IMR-90 (cell line): ENCODE measurements at regions not wholly inside any gene's neighbourhood (a gene's known extent, or its start where the extent isn't known, plus 50 kb on each side); places are given as distances from the start of the nearest gene placed in this dataset.

Experiments used
- ATAC-seq: fragments of 200-7000 bp; cut with Tn5 transposase; 2 replicates; pipeline ENCODE4 v1.9.1; 2020; ENCODE audit warnings: low read depth, mild to moderate bottlenecking, moderate library complexity
- BruUV-seq: library from RNA; stranded (reverse); fragments of 400-500 nt; replicated peaks from 2 replicates; lab custom pipeline; 2021; lab: Mats Ljungman, UMichigan
- CTCF ChIA-PET: fragments of 300-600 bp; formaldehyde crosslinking; extraction: SDS; loops from one replicate; lab custom pipeline; 2021; ENCODE audit warnings: antibody characterized with exemption; lab: Yijun Ruan, JAX
- POLR2A ChIA-PET: fragments of 300-600 bp; sonication (Branson Sonifier 250); formaldehyde crosslinking; loops from one replicate; lab custom pipeline; 2022; ENCODE audit warnings: antibody characterized with exemption; ENCODE audit not compliant: unreplicated experiment; lab: Charles Lee
- DNase-seq: peaks from one replicate; pipeline ENCODE4 v3.0.0; 2013
- H2AFZ ChIP-seq: replicated peaks from 2 replicates; pipeline ENCODE3; 2013; ENCODE audit warnings: low read length, mild to moderate bottlenecking; ENCODE audit not compliant: poor library complexity
- H2AK5ac ChIP-seq: 2 replicates; pipeline ENCODE4 v1.6.1; 2013; ENCODE audit warnings: low read depth, low read length, inconsistent platforms
- H2AK9ac ChIP-seq: replicated peaks from 2 replicates; pipeline ENCODE3; 2013; ENCODE audit warnings: mild to moderate bottlenecking, low read depth, low read length, moderate library complexity; ENCODE audit not compliant: poor library complexity
- H2BK120ac ChIP-seq: 2 replicates; pipeline ENCODE4 v1.6.1; 2013; ENCODE audit warnings: low read depth, low read length, inconsistent platforms
- H2BK15ac ChIP-seq: 3 replicates; pipeline ENCODE4 v1.6.1; 2013; ENCODE audit warnings: low read depth, low read length, inconsistent platforms
- H2BK20ac ChIP-seq: 2 replicates; pipeline ENCODE4 v1.6.1; 2013; ENCODE audit warnings: low read depth, mild to moderate bottlenecking, inconsistent platforms, low read length, moderate library complexity
- H2BK5ac ChIP-seq: 2 replicates; pipeline ENCODE4 v1.6.1; 2013; ENCODE audit warnings: mild to moderate bottlenecking, low read depth, low read length, inconsistent platforms; ENCODE audit not compliant: poor library complexity, severe bottlenecking
- H3K14ac ChIP-seq: replicated peaks from 2 replicates; pipeline ENCODE4 v1.6.1; 2013; ENCODE audit warnings: low read depth, low read length, inconsistent platforms
- H3K18ac ChIP-seq: 2 replicates; pipeline ENCODE4 v1.6.1; 2013; ENCODE audit warnings: low read depth, low read length, control low read depth
- H3K23ac ChIP-seq: 2 replicates; pipeline ENCODE4 v1.6.1; 2013; ENCODE audit warnings: low read depth, low read length, inconsistent platforms
- H3K27ac ChIP-seq: 2 replicates; pipeline ENCODE4 v1.5.1; 2013; ENCODE audit warnings: mild to moderate bottlenecking, control low read depth, low read length; ENCODE audit not compliant: insufficient read depth
- H3K27me3 ChIP-seq: 2 replicates; pipeline ENCODE4 v1.6.1; 2013; ENCODE audit warnings: low read length; ENCODE audit not compliant: control insufficient read depth, insufficient read depth
- H3K36me3 ChIP-seq: 2 replicates; pipeline ENCODE4 v1.6.1; 2013; ENCODE audit warnings: low read length, mixed read lengths; ENCODE audit not compliant: control insufficient read depth, insufficient read depth
- H3K4ac ChIP-seq: 2 replicates; pipeline ENCODE4 v1.6.1; 2013; ENCODE audit warnings: low read depth, low read length, inconsistent platforms
- H3K4me1 ChIP-seq: 2 replicates; pipeline ENCODE4 v1.6.1; 2013; ENCODE audit warnings: low read length, mixed read lengths; ENCODE audit not compliant: control insufficient read depth, insufficient read depth
- H3K4me2 ChIP-seq: 2 replicates; pipeline ENCODE4 v1.6.1; 2013; ENCODE audit warnings: low read depth, mild to moderate bottlenecking, control low read depth, low read length, moderate library complexity
- H3K4me3 ChIP-seq: 2 replicates; pipeline ENCODE4 v1.5.1; 2013; ENCODE audit warnings: low read depth, mild to moderate bottlenecking, control low read depth, low read length, moderate library complexity; ENCODE audit not compliant: insufficient read depth
- H3K56ac ChIP-seq: 2 replicates; pipeline ENCODE4 v1.6.1; 2013; ENCODE audit warnings: low read length, inconsistent platforms; ENCODE audit not compliant: insufficient read depth; ENCODE audit errors: extremely low read depth
- H3K79me1 ChIP-seq, 2 experiments: 2 replicates each; pipeline ENCODE4 v1.6.1; 2013; ENCODE audit warnings: low read length in 2 of 2, inconsistent platforms in 1 of 2, low read depth in 1 of 2
- H3K9ac ChIP-seq: 2 replicates; pipeline ENCODE4 v1.6.1; 2013; ENCODE audit warnings: low read depth, low read length, control low read depth
- H3K9me1 ChIP-seq: 2 replicates; pipeline ENCODE4 v1.6.1; 2013; ENCODE audit warnings: low read length, inconsistent platforms; ENCODE audit not compliant: insufficient read depth
- H3K9me3 ChIP-seq: 2 replicates; pipeline ENCODE4 v1.6.1; 2013; ENCODE audit warnings: low read length; ENCODE audit not compliant: control insufficient read depth, insufficient read depth
- H4K20me1 ChIP-seq: 2 replicates; pipeline ENCODE4 v1.6.1; 2013; ENCODE audit warnings: low read length, inconsistent platforms; ENCODE audit not compliant: insufficient read depth
- H4K5ac ChIP-seq: 2 replicates; pipeline ENCODE4 v1.6.1; 2013; ENCODE audit warnings: mild to moderate bottlenecking, low read depth, low read length, control low read depth
- H4K8ac ChIP-seq, 2 experiments: 2 replicates each; pipeline ENCODE4 v1.6.1; 2013; ENCODE audit warnings: low read depth in 2 of 2, low read length in 2 of 2, control low read depth in 1 of 2, inconsistent platforms in 1 of 2
- H4K91ac ChIP-seq: 2 replicates; pipeline ENCODE4 v1.6.1; 2013; ENCODE audit warnings: low read depth, low read length, inconsistent platforms; ENCODE audit not compliant: insufficient read depth
- MAZ ChIP-seq: IDR thresholded peaks from 2 replicates; pipeline ENCODE4 v1.6.1; 2012; ENCODE audit warnings: low read depth, mild to moderate bottlenecking, low read length, improper control_type of control experiment, moderate library complexity, borderline replicate concordance
- POLR2A ChIP-seq: IDR thresholded peaks from 2 replicates; pipeline ENCODE4 v1.6.1; 2012; ENCODE audit warnings: mild to moderate bottlenecking, low read depth, low read length
- SMC3 ChIP-seq: fragments of 150-350 bp; IDR thresholded peaks from 2 replicates; pipeline ENCODE4 v1.6.1; 2016; ENCODE audit warnings: low read depth, mild to moderate bottlenecking, antibody characterized with exemption, low read length, moderate library complexity
- WGBS, 2 experiments: methylation state at CpG; one replicate each; pipeline versions ENCODE4 v1.1.5 to v1.1.7; 2013; ENCODE audit warnings: missing lambda C conversion rate in 2 of 2; ENCODE audit not compliant: insufficient read length in 1 of 2; ENCODE audit errors: extremely low coverage in 2 of 2; 5-methylcytosine and 5-hydroxymethylcytosine counted together
- dilution Hi-C: fragments of 300-500 bp; cut with HindIII; formaldehyde crosslinking; loops from one replicate; pipeline ENCODE4 v1.14.3; 2018; ENCODE audit warnings: low sequenced_read_pairs; ENCODE audit not compliant: unreplicated experiment
- in situ Hi-C: fragments of 300-500 bp; cut with MboI; formaldehyde crosslinking; loops from 3 replicates; pipeline ENCODE4 v1.14.3; 2019; ENCODE audit warnings: low sequenced_read_pairs, inconsistent platforms, mixed read lengths
- intact Hi-C: fragments of 100-400 bp; cut with micrococcal nuclease; formaldehyde crosslinking; loops from 2 replicates; pipeline ENCODE4 v1.10.0; 2022

DNA sequence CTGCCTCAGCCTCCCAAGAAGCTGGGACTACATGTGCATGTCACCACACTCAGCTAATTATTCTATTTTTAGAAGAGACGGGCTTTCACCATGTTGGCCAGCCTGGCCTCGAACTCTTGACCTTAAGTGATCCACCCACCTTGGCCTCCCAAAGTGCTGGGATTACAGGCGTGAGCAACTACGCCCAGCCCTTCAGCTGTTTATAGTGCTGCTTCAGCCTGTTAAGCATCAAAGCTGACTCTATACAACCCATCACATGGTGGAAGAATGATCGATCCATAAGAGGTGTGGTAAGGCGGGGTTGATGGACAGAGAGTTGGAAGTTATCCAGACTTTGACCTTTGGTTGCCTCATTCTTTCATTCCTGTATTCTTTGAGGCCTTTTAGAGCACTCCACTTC, 56.2 kb upstream of the RAPGEF2 start:
- Histone ChIP-seq H3K9me1 (no peaks in the 10 kb centered on the region), H3K4me2 (no peak overlapping the region), H3K4ac (no peak overlapping the region), H2AFZ (no peak overlapping the region), H4K20me1 (no peaks in the 10 kb centered on the region), H2BK120ac (no peak overlapping the region), H2AK9ac (no peak overlapping the region), H3K9me3 (no peaks in the 10 kb centered on the region), H3K27ac (no peak overlapping the region), H3K27me3 (peaks cover 3% of the 10 kb centered on the region), H3K56ac (no peak overlapping the region), H3K9ac (no peak overlapping the region), H4K5ac (no peak overlapping the region), H3K4me1 (no peaks in the 10 kb centered on the region), H3K36me3 (no peaks in the 10 kb centered on the region), H3K79me1 (no peaks in the 10 kb centered on the region), H2BK15ac (no peak overlapping the region), H2BK5ac (no peak overlapping the region), H2BK20ac (no peak overlapping the region), H3K14ac (no peak overlapping the region), H3K18ac (no peak overlapping the region), H2AK5ac (no peak overlapping the region), H3K23ac (no peak overlapping the region), H4K8ac (no peak overlapping the region), H4K91ac (no peak overlapping the region), H3K4me3 (no peak overlapping the region)
- BruUV-seq = no TSS peak
- ChIA-PET CTCF (no interaction called here), POLR2A (no interaction called here)
- TF ChIP-seq MAZ (no peak), POLR2A (no peak), SMC3 (no peak)
- WGBS, 2 experiments = no CpG with 5 or more reads among the region's 6 CpGs
- dilution Hi-C loops = no loop called here
- in situ Hi-C loops = no loop called here
- intact Hi-C loops = no loop called here
- no peak for DNase-seq
- no peak for ATAC-seq
